Caco-2 (cell line): ENCODE measurements at regions not wholly inside any gene's neighbourhood (a gene's known extent, or its start where the extent isn't known, plus 50 kb on each side); places are given as distances from the start of the nearest gene placed in this dataset.

Source experiments
- BruUV-seq: library from RNA; stranded (reverse); fragments of 400-500 nt; replicated peaks from 2 replicates; lab custom pipeline; 2021; lab: Mats Ljungman, UMichigan
- CTCF ChIA-PET: fragments of 300-600 bp; sonication (Branson Sonifier 250); formaldehyde crosslinking; loops from one replicate; lab custom pipeline; 2022; ENCODE audit warnings: antibody characterized with exemption; lab: Charles Lee
- POLR2A ChIA-PET: fragments of 300-600 bp; sonication (Branson Sonifier 250); formaldehyde crosslinking; loops from one replicate; lab custom pipeline; 2022; ENCODE audit warnings: antibody characterized with exemption; lab: Charles Lee
- DNase-seq, 2 experiments: peaks; one replicate each; pipeline versions ENCODE4 v3.0.0 to v3.0.0-alpha.2; 2020 to 2022
- H3K27me3 ChIP-seq: replicated peaks from 2 replicates; pipeline ENCODE4 v1.6.0; 2011; ENCODE audit warnings: low read length; ENCODE audit not compliant: control insufficient read depth, insufficient read depth
- H3K36me3 ChIP-seq: 2 replicates; pipeline ENCODE4 v1.5.1; 2011; ENCODE audit warnings: low read length; ENCODE audit not compliant: control insufficient read depth, insufficient read depth
- H3K4me1 ChIP-seq: fragments of 250-450 bp; sonication (Bioruptor Pico); 2 replicates; pipeline ENCODE4 v1.5.1; 2020; ENCODE audit warnings: mild to moderate bottlenecking
- H3K4me3 ChIP-seq: 2 replicates; pipeline ENCODE4 v1.5.1; 2011; ENCODE audit warnings: low read depth, mild to moderate bottlenecking, control low read depth, low read length
- H3K9me3 ChIP-seq: fragments of 250-450 bp; sonication (Bioruptor Pico); 2 replicates; pipeline ENCODE4 v1.5.1; 2020; ENCODE audit warnings: mild to moderate bottlenecking, moderate library complexity
- H3K27ac Mint-ChIP-seq: one replicate; pipeline ENCODE4 v1.8.0; 2022; ENCODE audit warnings: mixed read lengths; ENCODE audit not compliant: unreplicated experiment
- H3K27me3 Mint-ChIP-seq: one replicate; pipeline ENCODE4 v1.8.0; 2022; ENCODE audit warnings: mixed read lengths; ENCODE audit not compliant: insufficient read depth, unreplicated experiment
- H3K36me3 Mint-ChIP-seq: one replicate; pipeline ENCODE4 v1.8.0; 2022; ENCODE audit warnings: mild to moderate bottlenecking, mixed read lengths; ENCODE audit not compliant: insufficient read depth, unreplicated experiment
- H3K4me1 Mint-ChIP-seq: one replicate; pipeline ENCODE4 v1.8.0; 2022; ENCODE audit warnings: low read depth, mixed read lengths; ENCODE audit not compliant: unreplicated experiment
- H3K4me3 Mint-ChIP-seq: one replicate; pipeline ENCODE4 v1.8.0; 2022; ENCODE audit warnings: mild to moderate bottlenecking, moderate library complexity, mixed read lengths; ENCODE audit not compliant: unreplicated experiment
- H3K9me3 Mint-ChIP-seq: one replicate; pipeline ENCODE4 v1.8.0; 2022; ENCODE audit warnings: mixed read lengths; ENCODE audit not compliant: unreplicated experiment
- CTCF ChIP-seq, 2 experiments: fragments of 200-600 bp in 1 of 2; IDR thresholded peaks; 1 replicate in 1 of 2; 2 replicates in 1 of 2; pipeline versions ENCODE4 v1.5.1 to v1.8.0; 2011 to 2022; ENCODE audit warnings: antibody characterized with exemption in 1 of 2, control low read depth in 1 of 2, inconsistent platforms in 1 of 2, low read depth in 1 of 2, low read length in 1 of 2, mild to moderate bottlenecking in 1 of 2, moderate library complexity in 1 of 2; ENCODE audit not compliant: insufficient read depth in 1 of 2, severe bottlenecking in 1 of 2, unreplicated experiment in 1 of 2
- intact Hi-C: fragments of 100-400 bp; cut with micrococcal nuclease; formaldehyde crosslinking; loops from one replicate; pipeline ENCODE4 v1.10.0; 2022; ENCODE audit not compliant: unreplicated experiment

GRCh38 chr17:13749166-13749890, 147.6 kb upstream of the HS3ST3A1 start:
- no peaks in the 10 kb centered on the region for H3K36me3 Mint-ChIP-seq
- no peak overlapping the region for H3K4me3 ChIP-seq
- no peaks in the 10 kb centered on the region for H3K36me3 ChIP-seq
- BruUV-seq: no TSS peak
- ChIA-PET CTCF (no interaction called here), POLR2A (no interaction called here)
- no peaks in the 10 kb centered on the region for H3K9me3 Mint-ChIP-seq
- H3K27ac Mint-ChIP-seq: no peak overlapping the region
- no peaks in the 10 kb centered on the region for H3K27me3 Mint-ChIP-seq
- no peaks in the 10 kb centered on the region for H3K4me1 ChIP-seq
- no peaks in the 10 kb centered on the region for H3K4me1 Mint-ChIP-seq
- intact Hi-C loops: no loop called here
- no peaks in the 10 kb centered on the region for H3K27me3 ChIP-seq
- no peak for DNase-seq
- TF ChIP-seq CTCF (IDR thresholded peaks at IDR 0.05; ENCODE audit: insufficient read depth in 1 of 2, low read depth in 1 of 2, low read length in 1 of 2, severe bottlenecking in 1 of 2, unreplicated experiment in 1 of 2): no peak
- H3K9me3 ChIP-seq: no peaks in the 10 kb centered on the region
- no peak overlapping the region for H3K4me3 Mint-ChIP-seq

GRCh38 chr17:13749891-13750235, 148.1 kb upstream of the HS3ST3A1 start:
- no TSS peak for BruUV-seq
- TF ChIP-seq CTCF (IDR thresholded peaks at IDR 0.05; ENCODE audit: insufficient read depth in 1 of 2, low read depth in 1 of 2, low read length in 1 of 2, severe bottlenecking in 1 of 2, unreplicated experiment in 1 of 2): no peak
- no peaks in the 10 kb centered on the region for H3K27me3 ChIP-seq
- no peaks in the 10 kb centered on the region for H3K4me1 ChIP-seq
- Mint-ChIP-seq H3K4me3 (no peak overlapping the region), H3K36me3 (no peaks in the 10 kb centered on the region), H3K9me3 (no peaks in the 10 kb centered on the region), H3K27ac (no peak overlapping the region), H3K4me1 (no peaks in the 10 kb centered on the region), H3K27me3 (no peaks in the 10 kb centered on the region)
- DNase-seq: peak in 1 of 2 experiments; percentile 29
- H3K9me3 ChIP-seq: no peaks in the 10 kb centered on the region
- no peaks in the 10 kb centered on the region for H3K36me3 ChIP-seq
- CTCF ChIA-PET: no interaction called here
- POLR2A ChIA-PET: no interaction called here
- no peak overlapping the region for H3K4me3 ChIP-seq
- intact Hi-C loops: no loop called here

- no peaks in the 10 kb centered on the region for H3K27me3 Mint-ChIP-seq
- no peaks in the 10 kb centered on the region for H3K36me3 Mint-ChIP-seq
- CTCF ChIA-PET: no interaction called here
- no peak overlapping the region for H3K4me3 Mint-ChIP-seq
- H3K27ac Mint-ChIP-seq: no peak overlapping the region
- H3K4me3 ChIP-seq: no peak overlapping the region
- DNase-seq: peak in 1 of 2 experiments; percentile 28
- TF ChIP-seq CTCF (IDR thresholded peaks at IDR 0.05; ENCODE audit: insufficient read depth in 1 of 2, low read depth in 1 of 2, low read length in 1 of 2, severe bottlenecking in 1 of 2, unreplicated experiment in 1 of 2): no peak
- no peaks in the 10 kb centered on the region for H3K4me1 ChIP-seq
- POLR2A ChIA-PET: no interaction called here
- intact Hi-C loops: no loop called here
- H3K9me3 ChIP-seq: no peaks in the 10 kb centered on the region
- no peaks in the 10 kb centered on the region for H3K36me3 ChIP-seq
- no peaks in the 10 kb centered on the region for H3K27me3 ChIP-seq
- BruUV-seq: no TSS peak
- no peaks in the 10 kb centered on the region for H3K4me1 Mint-ChIP-seq
- no peaks in the 10 kb centered on the region for H3K9me3 Mint-ChIP-seq
Measured at GRCh38 chr17:13750816-13751793, 149.4 kb upstream of the HS3ST3A1 start.
